SK-N-MC (cell line): ENCODE measurements at regions not wholly inside any gene's neighbourhood (a gene's known extent, or its start where the extent isn't known, plus 50 kb on each side); places are given as distances from the start of the nearest gene placed in this dataset.

Experiments used
- EZH2 ChIP-seq: fragments of 200-600 bp; sonication (generic); IDR thresholded peaks from one replicate; pipeline ENCODE4 v1.6.1; 2017; ENCODE audit warnings: antibody characterized with exemption
- FOXP2 ChIP-seq: optimal IDR thresholded peaks from 2 replicates; pipeline ENCODE3; 2011; ENCODE audit warnings: mild to moderate bottlenecking, moderate library complexity; ENCODE audit not compliant: insufficient read depth; ENCODE audit errors: extremely low read length, control extremely low read depth
- POLR2AphosphoS5 ChIP-seq: IDR thresholded peaks from 2 replicates; pipeline ENCODE4 v1.6.1; 2012; ENCODE audit warnings: mild to moderate bottlenecking, low read depth, low read length, borderline replicate concordance

DNA sequence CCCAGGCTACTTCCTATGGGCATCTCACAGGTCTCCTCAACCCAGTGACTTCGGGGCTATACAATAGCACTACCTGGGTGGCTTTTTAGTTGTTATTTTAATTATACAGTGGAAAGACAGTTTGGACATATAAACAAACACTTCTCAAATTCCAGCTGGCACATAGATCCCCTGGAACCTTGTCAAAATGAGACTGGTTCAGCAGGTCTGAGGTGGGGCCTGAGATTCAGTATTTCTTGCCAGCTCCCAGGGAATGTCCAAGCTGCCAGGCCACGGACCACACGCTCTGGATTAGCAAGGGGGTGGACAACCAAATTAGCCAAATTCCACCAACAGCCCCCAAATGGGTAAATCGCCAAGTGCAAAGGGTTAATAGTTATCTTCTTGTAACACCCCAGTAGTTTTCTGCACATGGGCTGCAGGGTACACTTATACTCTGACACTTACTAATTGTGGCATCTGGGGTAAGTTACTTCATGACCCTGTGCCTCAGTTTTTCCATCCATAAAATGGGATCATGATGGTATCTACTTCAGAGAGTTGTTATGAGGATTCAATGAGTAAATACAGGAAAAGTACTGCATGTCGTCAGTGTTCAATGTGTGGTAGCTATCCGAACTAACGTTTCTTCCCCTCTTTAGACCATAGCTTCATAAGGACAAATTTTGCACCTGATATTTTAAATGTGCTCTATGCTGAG, 789.4 kb upstream of the TBX3 start:
- TF ChIP-seq EZH2 (no peak), POLR2AphosphoS5 (no peak), FOXP2 (no peak)
